ENCODE measurements at regions not wholly inside any gene's neighbourhood (a gene's known extent, or its start where the extent isn't known, plus 50 kb on each side); places are given as distances from the start of the nearest gene placed in this dataset.

- H3K27me3 ChIP-seq (replicated peaks in 1 of 7) = peaks cover 0 to 32% (median 0%) of the 10 kb centered on the region in 7 donors
Observed at GRCh38 chr10:69747179-69747578, 54.5 kb upstream of the COL13A1 start.

GRCh38 chr10:69748621-69749020 is 53.1 kb upstream of the COL13A1 start:
- WGBS, 5 donors = 8 to 87% (median 63%) methylated on average over 1 of the region's 1 CpG
- TF ChIP-seq POLR2A (IDR thresholded peaks at IDR 0.05) (no peak), POLR2AphosphoS5 (IDR thresholded peaks at IDR 0.05) (no peak)
- TF ChIP-seq, protein P1, sequence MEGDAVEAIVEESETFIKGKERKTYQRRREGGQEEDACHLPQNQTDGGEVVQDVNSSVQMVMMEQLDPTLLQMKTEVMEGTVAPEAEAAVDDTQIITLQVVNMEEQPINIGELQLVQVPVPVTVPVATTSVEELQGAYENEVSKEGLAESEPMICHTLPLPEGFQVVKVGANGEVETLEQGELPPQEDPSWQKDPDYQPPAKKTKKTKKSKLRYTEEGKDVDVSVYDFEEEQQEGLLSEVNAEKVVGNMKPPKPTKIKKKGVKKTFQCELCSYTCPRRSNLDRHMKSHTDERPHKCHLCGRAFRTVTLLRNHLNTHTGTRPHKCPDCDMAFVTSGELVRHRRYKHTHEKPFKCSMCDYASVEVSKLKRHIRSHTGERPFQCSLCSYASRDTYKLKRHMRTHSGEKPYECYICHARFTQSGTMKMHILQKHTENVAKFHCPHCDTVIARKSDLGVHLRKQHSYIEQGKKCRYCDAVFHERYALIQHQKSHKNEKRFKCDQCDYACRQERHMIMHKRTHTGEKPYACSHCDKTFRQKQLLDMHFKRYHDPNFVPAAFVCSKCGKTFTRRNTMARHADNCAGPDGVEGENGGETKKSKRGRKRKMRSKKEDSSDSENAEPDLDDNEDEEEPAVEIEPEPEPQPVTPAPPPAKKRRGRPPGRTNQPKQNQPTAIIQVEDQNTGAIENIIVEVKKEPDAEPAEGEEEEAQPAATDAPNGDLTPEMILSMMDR (IDR thresholded peaks at IDR 0.05 in 8 of 11, conservative IDR thresholded peaks at IDR 0.05 in 3 of 11) = no peak
- Histone ChIP-seq H3K9me3 (no peaks in the 10 kb centered on the region), H3K4me1 (no peaks in the 10 kb centered on the region), H3K36me3 (no peaks in the 10 kb centered on the region), H3K27me3 (replicated peaks in 1 of 7) (peaks cover 0 to 29% (median 0%) of the 10 kb centered on the region in 7 donors), H3K4me3 (no peak overlapping the region), H3K27ac (no peak overlapping the region)
- intact Hi-C loops (cut with DNase I; ENCODE audit: low total_unique reads) = no loop called here
- no peak for DNase-seq

More at GRCh38 chr10:69747179-69747578, 54.5 kb upstream of the COL13A1 start:
- Histone ChIP-seq H3K27ac (no peak overlapping the region), H3K4me1 (no peaks in the 10 kb centered on the region), H3K4me3 (no peak overlapping the region), H3K36me3 (no peaks in the 10 kb centered on the region), H3K9me3 (no peaks in the 10 kb centered on the region)
- intact Hi-C loops (cut with DNase I; ENCODE audit: low total_unique reads) = no loop called here
- TF ChIP-seq, protein P1 (IDR thresholded peaks at IDR 0.05 in 8 of 11, conservative IDR thresholded peaks at IDR 0.05 in 3 of 11) = no peak
- TF ChIP-seq POLR2A (IDR thresholded peaks at IDR 0.05) (no peak), POLR2AphosphoS5 (IDR thresholded peaks at IDR 0.05) (no peak)
- DNase-seq = peak; percentile 9
- 67 to 86% (median 78%) methylated on average over 5 of the region's 5 CpGs for WGBS, 5 donors

DNA sequence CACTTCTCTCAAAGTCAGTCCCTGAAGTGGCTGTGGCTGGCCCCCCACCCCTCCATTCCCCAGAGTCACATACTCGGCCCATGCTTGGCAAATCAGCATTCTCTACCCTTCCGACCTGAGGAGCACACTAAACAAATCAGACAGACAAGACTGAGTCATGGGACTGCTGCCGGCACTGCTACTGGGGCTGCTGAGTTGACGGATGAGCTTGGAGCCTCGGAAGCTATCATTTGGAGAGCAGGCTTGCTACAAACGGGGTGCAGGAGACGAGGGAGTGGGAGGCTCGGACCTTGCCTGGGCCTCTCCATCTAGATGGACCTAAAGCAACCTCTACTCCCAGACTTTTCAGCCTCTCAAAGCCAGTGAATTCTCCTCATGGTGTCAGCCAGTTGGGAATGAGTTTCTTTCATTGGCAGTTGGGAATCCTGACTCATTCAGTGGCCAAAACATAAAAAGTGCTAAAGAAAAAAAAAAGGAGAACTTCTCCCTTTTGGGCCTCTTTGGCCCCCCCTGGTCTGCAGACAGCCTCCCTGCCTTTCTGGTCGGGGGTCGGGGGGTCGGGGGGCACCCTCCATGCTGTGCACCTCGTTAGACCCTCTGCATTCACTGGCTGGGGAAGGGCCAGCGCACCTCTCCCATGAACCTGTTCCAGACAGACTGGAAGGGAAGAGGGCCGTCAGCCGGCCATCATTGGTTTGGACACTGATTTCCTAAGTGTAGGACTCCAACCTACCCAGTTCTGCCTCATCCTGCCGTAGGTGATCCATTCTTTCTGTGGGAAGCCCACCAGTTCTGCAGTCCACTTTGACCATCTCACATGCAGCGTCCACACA is 52.3 kb upstream of the COL13A1 start:
- Histone ChIP-seq H3K27ac (no peak overlapping the region), H3K27me3 (replicated peaks in 1 of 7) (peaks cover 0 to 21% (median 0%) of the 10 kb centered on the region in 7 donors), H3K9me3 (no peaks in the 10 kb centered on the region), H3K4me1 (no peaks in the 10 kb centered on the region), H3K4me3 (no peak overlapping the region), H3K36me3 (no peaks in the 10 kb centered on the region)
- DNase-seq = no peak
- TF ChIP-seq POLR2A (IDR thresholded peaks at IDR 0.05) (no peak), POLR2AphosphoS5 (IDR thresholded peaks at IDR 0.05) (no peak)
- TF ChIP-seq, protein P1 (IDR thresholded peaks at IDR 0.05 in 8 of 11, conservative IDR thresholded peaks at IDR 0.05 in 3 of 11) = no peak
- intact Hi-C loops (cut with DNase I; ENCODE audit: low total_unique reads) = no loop called here
- WGBS, 5 donors = 62 to 76% (median 63%) methylated on average over 17 of the region's 17 CpGs

- peaks cover 0 to 5% (median 0%) of the 10 kb centered on the region in 8 donors for H3K9me3 ChIP-seq
- DNase-seq = no peak
- 80 to 88% (median 82%) methylated on average over 9 of the region's 9 CpGs for WGBS, 5 donors
- no peaks in the 10 kb centered on the region for H3K36me3 ChIP-seq
- H3K4me1 ChIP-seq = no peaks in the 10 kb centered on the region
- no peak overlapping the region for H3K4me3 ChIP-seq
- H3K27ac ChIP-seq = no peak overlapping the region
- intact Hi-C loops (cut with DNase I; ENCODE audit: low total_unique reads) = no loop called here
- H3K27me3 ChIP-seq (replicated peaks in 1 of 7) = peaks cover 0 to 17% (median 0%) of the 10 kb centered on the region in 7 donors
- no peak for TF ChIP-seq POLR2AphosphoS5 (IDR thresholded peaks at IDR 0.05)
- TF ChIP-seq POLR2A (IDR thresholded peaks at IDR 0.05) = no peak
- TF ChIP-seq, protein P1 (IDR thresholded peaks at IDR 0.05 in 8 of 11, conservative IDR thresholded peaks at IDR 0.05 in 3 of 11) = no peak
Observed at GRCh38 chr10:69750011-69750373, 51.7 kb upstream of the COL13A1 start.
